OCI-LY7 (cell line): ENCODE measurements at regions not wholly inside any gene's neighbourhood (a gene's known extent, or its start where the extent isn't known, plus 50 kb on each side); places are given as distances from the start of the nearest gene placed in this dataset.
"Not testable (repeated sequence)": the region's sequence is repeated elsewhere in the genome, so short reads cannot be mapped to it uniquely, and the experiment has no call there.

Experiments
- CTCF ChIP-seq: fragments of 200-600 bp; sonication (generic); conservative IDR thresholded peaks from 2 replicates; pipeline ENCODE4 v1.5.1; 2014; ENCODE audit warnings: mild to moderate bottlenecking, antibody characterized with exemption, low read length, moderate library complexity, mixed read lengths
- EZH2phosphoT487 ChIP-seq: fragments of 200-600 bp; sonication (generic); IDR thresholded peaks from 2 replicates; pipeline ENCODE4 v1.6.1; 2018; ENCODE audit warnings: low read depth, borderline replicate concordance, mild to moderate bottlenecking, mixed run types, antibody characterized with exemption, low read length, moderate library complexity, mixed read lengths

GRCh38 chr5:68103297-68103696 is 112.3 kb upstream of the PIK3R1 start:
- TF ChIP-seq CTCF, EZH2phosphoT487: not testable (repeated sequence)
